ENCODE measurements at regions not wholly inside any gene's neighbourhood (a gene's known extent, or its start where the extent isn't known, plus 50 kb on each side); places are given as distances from the start of the nearest gene placed in this dataset.
"Not testable (repeated sequence)": the region's sequence is repeated elsewhere in the genome, so short reads cannot be mapped to it uniquely, and the experiment has no call there.

GRCh38 chr15:69684823-69685222 lies 232.2 kb downstream of the RPLP1 start:
- TF ChIP-seq MAFK (IDR thresholded peaks at IDR 0.05; ENCODE audit: partially characterized antibody); REST (IDR thresholded peaks at IDR 0.05); POLR2A (IDR thresholded peaks at IDR 0.05; ENCODE audit: low read length); POLR2AphosphoS2 (conservative IDR thresholded peaks at IDR 0.05; ENCODE audit: low read length); CTCF (IDR thresholded peaks at IDR 0.05); HMGXB4 (CRISPR knock-in tag; IDR thresholded peaks at IDR 0.05; ENCODE audit: borderline replicate concordance); JUN (IDR thresholded peaks at IDR 0.05); RFX5 (IDR thresholded peaks at IDR 0.05); ESRRA (IDR thresholded peaks at IDR 0.05; ENCODE audit: borderline replicate concordance, low read length); EP300 (IDR thresholded peaks at IDR 0.05): not testable (repeated sequence)
